Uterus (tissue), 3 donors: ENCODE measurements at regions not wholly inside any gene's neighbourhood (a gene's known extent, or its start where the extent isn't known, plus 50 kb on each side); places are given as distances from the start of the nearest gene placed in this dataset.

Source experiments
- DNase-seq, 2 donors: peaks; one replicate each; pipeline ENCODE4 v3.0.0-alpha.2; 2019 to 2020
- H3K27ac ChIP-seq, 2 donors: fragments of 200-600 bp; sonication (generic); 1 replicate in 1 of 2; 2 replicates in 1 of 2; pipeline ENCODE4 v1.5.1; 2016 to 2018
- H3K27me3 ChIP-seq, 2 donors: fragments of 200-600 bp; sonication (generic); one replicate each; pipeline ENCODE4 v1.5.1; 2018 to 2019; ENCODE audit warnings: control low read depth in 1 of 2
- H3K36me3 ChIP-seq, 2 donors: fragments of 200-600 bp; sonication (generic); one replicate each; pipeline ENCODE4 v1.5.1; 2019; ENCODE audit warnings: control low read depth in 1 of 2
- H3K4me1 ChIP-seq, 2 donors: fragments of 200-600 bp; sonication (generic); one replicate each; pipeline ENCODE4 v1.5.1; 2018 to 2019; ENCODE audit warnings: control low read depth in 1 of 2
- H3K4me3 ChIP-seq, 2 donors: fragments of 200-600 bp; sonication (generic); 1 replicate in 1 of 2; 2 replicates in 1 of 2; pipeline ENCODE4 v1.5.1; 2018 to 2019; ENCODE audit warnings: mild to moderate bottlenecking in 1 of 2
- H3K9me3 ChIP-seq, 2 donors: fragments of 200-600 bp; sonication (generic); one replicate each; pipeline ENCODE4 v1.5.1; 2019; ENCODE audit warnings: control low read depth in 1 of 2
- CTCF ChIP-seq, 4 experiments: fragments of 200-600 bp in 2 of 4; fragments of 450-650 bp in 2 of 4; sonication (generic) in 2 of 4; IDR thresholded peaks; one replicate each; pipeline ENCODE4 v1.5.1; 2016 to 2019; ENCODE audit warnings: antibody characterized with exemption in 4 of 4, mild to moderate bottlenecking in 2 of 4, moderate library complexity in 1 of 4
- POLR2A ChIP-seq, 2 donors: fragments of 450-650 bp; IDR thresholded peaks; one replicate each; pipeline ENCODE4 v1.6.1; 2016; ENCODE audit warnings: antibody characterized with exemption in 2 of 2, mild to moderate bottlenecking in 1 of 2, moderate library complexity in 1 of 2
- intact Hi-C: fragments of 100-400 bp; cut with DNase I; formaldehyde crosslinking; loops from one replicate; pipeline ENCODE4 v1.15.1; 2023; ENCODE audit warnings: low total_unique reads
- donor health status: DM: yes; HTN: yes; CAD: no.

DNA sequence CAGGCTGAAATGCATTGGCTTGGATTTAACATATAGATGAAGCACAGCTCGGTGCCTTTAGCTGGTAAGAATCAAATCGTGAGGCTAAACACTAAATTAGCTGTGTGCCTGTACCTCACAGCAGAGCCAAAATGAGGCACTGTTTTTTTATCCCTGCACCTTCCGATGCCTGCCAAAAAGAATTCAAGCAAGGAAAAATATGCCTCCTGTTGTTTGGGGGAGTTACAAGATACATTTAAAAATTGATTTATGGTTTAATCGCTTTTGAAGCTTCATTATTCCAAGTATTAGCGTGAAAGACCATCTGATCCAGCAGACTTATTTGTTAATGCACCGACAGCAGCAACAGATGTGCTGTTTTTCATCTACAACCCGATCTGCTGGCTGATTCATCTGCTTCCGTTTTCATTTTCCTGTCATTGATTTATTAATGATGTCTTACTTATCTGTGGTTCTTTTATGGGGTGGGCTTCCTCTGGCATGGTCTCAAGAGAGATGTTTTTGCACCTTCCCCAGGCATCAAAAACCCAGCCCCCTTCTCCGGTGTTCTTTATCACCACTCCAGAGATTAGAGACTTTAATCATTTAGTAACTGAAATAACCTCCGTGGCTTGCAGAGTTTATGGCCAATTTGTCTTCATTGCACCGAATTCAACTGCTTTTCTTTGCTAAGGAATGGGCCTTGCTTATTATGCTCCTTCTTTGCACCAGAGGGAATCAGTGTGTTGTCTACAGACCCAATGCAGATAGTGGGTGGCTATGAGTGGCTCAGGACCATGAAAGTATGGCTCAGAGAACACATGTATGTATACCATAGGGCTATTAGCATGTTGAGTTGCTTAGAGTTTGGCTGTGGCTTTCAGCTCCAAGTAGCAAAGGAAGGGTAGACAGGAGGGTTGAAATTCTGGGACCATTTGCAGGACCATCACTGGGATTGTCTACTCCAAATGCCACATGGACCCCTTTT is 166.8 kb upstream of the TMEM260 start:
- no peak overlapping the region for H3K27ac ChIP-seq
- intact Hi-C loops = no loop called here
- H3K27me3 ChIP-seq = no peaks in the 10 kb centered on the region
- no peaks in the 10 kb centered on the region for H3K9me3 ChIP-seq
- DNase-seq = no peak
- H3K4me1 ChIP-seq = no peaks in the 10 kb centered on the region
- TF ChIP-seq CTCF (IDR thresholded peaks at IDR 0.05) = no peak
- no peak for TF ChIP-seq POLR2A (IDR thresholded peaks at IDR 0.05)
- no peaks in the 10 kb centered on the region for H3K36me3 ChIP-seq
- H3K4me3 ChIP-seq = peak overlapping the region in 1 of 2 donors; percentile 9

GRCh38 chr14:56413721-56414120 is 165.9 kb upstream of the TMEM260 start:
- TF ChIP-seq CTCF (IDR thresholded peaks at IDR 0.05) = no peak
- no peak for TF ChIP-seq POLR2A (IDR thresholded peaks at IDR 0.05)
- Histone ChIP-seq H3K4me3 (no peak overlapping the region), H3K36me3 (no peaks in the 10 kb centered on the region), H3K9me3 (no peaks in the 10 kb centered on the region), H3K27ac (no peak overlapping the region), H3K4me1 (no peaks in the 10 kb centered on the region), H3K27me3 (no peaks in the 10 kb centered on the region)
- DNase-seq = no peak
- intact Hi-C loops = no loop called here

DNA sequence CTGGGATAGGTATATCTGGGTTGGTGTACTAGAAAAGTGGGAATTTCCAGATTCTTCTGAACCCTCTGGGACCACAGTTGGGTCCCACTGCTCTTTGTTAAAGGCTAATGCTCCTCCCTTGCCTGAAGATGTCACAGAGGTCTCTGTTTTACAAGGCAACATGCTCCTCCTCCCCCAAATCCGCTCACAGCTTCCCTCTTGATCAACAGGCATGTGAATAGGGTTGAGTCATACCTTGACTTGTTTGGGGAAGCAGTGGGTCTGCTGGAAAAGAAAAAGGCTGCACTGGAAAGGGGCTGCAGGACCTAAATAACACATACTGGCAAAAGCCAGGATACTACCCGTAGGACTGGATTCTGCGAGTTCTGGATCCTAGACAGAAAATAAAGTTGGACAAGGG is 165.4 kb upstream of the TMEM260 start:
- DNase-seq = no peak
- Histone ChIP-seq H3K27me3 (no peaks in the 10 kb centered on the region), H3K4me3 (no peak overlapping the region), H3K27ac (no peak overlapping the region), H3K36me3 (no peaks in the 10 kb centered on the region), H3K4me1 (no peaks in the 10 kb centered on the region), H3K9me3 (no peaks in the 10 kb centered on the region)
- intact Hi-C loops = no loop called here
- TF ChIP-seq CTCF (IDR thresholded peaks at IDR 0.05) (no peak), POLR2A (IDR thresholded peaks at IDR 0.05) (no peak)

DNA sequence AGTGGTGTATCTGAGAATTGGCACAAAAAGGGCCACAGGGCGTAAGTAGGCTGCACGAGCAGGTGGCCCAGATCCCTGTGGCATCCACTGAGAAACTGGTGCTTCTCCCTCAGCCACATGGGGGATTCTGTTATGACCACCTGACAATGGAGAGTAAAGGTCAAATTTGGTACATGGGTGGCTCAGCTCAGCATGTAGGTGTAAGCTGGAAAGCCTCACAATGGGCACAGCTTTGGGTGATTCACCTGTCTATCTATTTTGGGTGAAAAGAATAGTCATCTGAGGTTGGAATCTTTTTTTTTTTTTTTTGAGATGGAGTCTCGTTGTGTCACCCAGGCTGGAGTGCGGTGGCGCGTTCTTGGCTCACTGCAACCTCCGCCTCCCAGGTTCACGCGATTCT is 163.4 kb upstream of the TMEM260 start:
- H3K36me3 ChIP-seq = no peaks in the 10 kb centered on the region
- H3K27me3 ChIP-seq = no peaks in the 10 kb centered on the region

More for the DNA sequence above, 163.4 kb upstream of the TMEM260 start:
- no peaks in the 10 kb centered on the region for H3K9me3 ChIP-seq
- DNase-seq = no peak
- no peak overlapping the region for H3K27ac ChIP-seq
- intact Hi-C loops = no loop called here
- no peak overlapping the region for H3K4me3 ChIP-seq
- no peaks in the 10 kb centered on the region for H3K4me1 ChIP-seq
- TF ChIP-seq CTCF (IDR thresholded peaks at IDR 0.05) (no peak), POLR2A (IDR thresholded peaks at IDR 0.05) (no peak)
